Activated CD4-positive, alpha-beta T cell treated with anti-CD3 and anti-CD28 coated beads, Interleukin-2, amount 10 ng/mL, durations not matched to agents 7 days and 5 days (primary cell): ENCODE measurements at regions not wholly inside any gene's neighbourhood (a gene's known extent, or its start where the extent isn't known, plus 50 kb on each side); places are given as distances from the start of the nearest gene placed in this dataset.
"Not testable (repeated sequence)": the region's sequence is repeated elsewhere in the genome, so short reads cannot be mapped to it uniquely, and the experiment has no call there.

Experiments used
- CTCF ChIA-PET: fragments of 350-600 bp; sonication (Branson Sonifier 250); formaldehyde crosslinking; loops from one replicate; lab custom pipeline; 2021; ENCODE audit warnings: antibody characterized with exemption; lab: Charles Lee
- POLR2A ChIA-PET: fragments of 350-600 bp; sonication (Branson Sonifier 250); formaldehyde crosslinking; loops from one replicate; lab custom pipeline; 2021; ENCODE audit warnings: antibody characterized with exemption; lab: Charles Lee
- DNase-seq: peaks from one replicate; pipeline ENCODE4 v3.0.0-alpha.2; 2020
- H3K27ac Mint-ChIP-seq: one replicate; pipeline ENCODE4 v1.8.0; 2021; ENCODE audit warnings: mild to moderate bottlenecking, moderate library complexity, mixed read lengths
- H3K27me3 Mint-ChIP-seq: one replicate; pipeline ENCODE4 v1.8.0; 2021; ENCODE audit warnings: mixed read lengths
- H3K36me3 Mint-ChIP-seq: one replicate; pipeline ENCODE4 v1.8.0; 2021; ENCODE audit warnings: low read depth, mixed read lengths
- H3K4me1 Mint-ChIP-seq: one replicate; pipeline ENCODE4 v1.8.0; 2021; ENCODE audit warnings: mixed read lengths
- H3K4me3 Mint-ChIP-seq: one replicate; pipeline ENCODE4 v1.8.0; 2021; ENCODE audit warnings: mild to moderate bottlenecking, moderate library complexity, mixed read lengths
- H3K9me3 Mint-ChIP-seq: one replicate; pipeline ENCODE4 v1.8.0; 2021; ENCODE audit warnings: mixed read lengths

- ChIA-PET POLR2A (no interaction called here), CTCF (no interaction called here)
- Mint-ChIP-seq H3K36me3 (no peaks in the 10 kb centered on the region), H3K27me3 (peaks cover 25% of the 10 kb centered on the region), H3K4me3 (no peak overlapping the region), H3K4me1 (no peaks in the 10 kb centered on the region), H3K9me3 (no peaks in the 10 kb centered on the region), H3K27ac (no peak overlapping the region)
- DNase-seq = no peak
Observed at GRCh38 chr2:130289780-130290179, 52.9 kb upstream of the IMP4 start.

DNA sequence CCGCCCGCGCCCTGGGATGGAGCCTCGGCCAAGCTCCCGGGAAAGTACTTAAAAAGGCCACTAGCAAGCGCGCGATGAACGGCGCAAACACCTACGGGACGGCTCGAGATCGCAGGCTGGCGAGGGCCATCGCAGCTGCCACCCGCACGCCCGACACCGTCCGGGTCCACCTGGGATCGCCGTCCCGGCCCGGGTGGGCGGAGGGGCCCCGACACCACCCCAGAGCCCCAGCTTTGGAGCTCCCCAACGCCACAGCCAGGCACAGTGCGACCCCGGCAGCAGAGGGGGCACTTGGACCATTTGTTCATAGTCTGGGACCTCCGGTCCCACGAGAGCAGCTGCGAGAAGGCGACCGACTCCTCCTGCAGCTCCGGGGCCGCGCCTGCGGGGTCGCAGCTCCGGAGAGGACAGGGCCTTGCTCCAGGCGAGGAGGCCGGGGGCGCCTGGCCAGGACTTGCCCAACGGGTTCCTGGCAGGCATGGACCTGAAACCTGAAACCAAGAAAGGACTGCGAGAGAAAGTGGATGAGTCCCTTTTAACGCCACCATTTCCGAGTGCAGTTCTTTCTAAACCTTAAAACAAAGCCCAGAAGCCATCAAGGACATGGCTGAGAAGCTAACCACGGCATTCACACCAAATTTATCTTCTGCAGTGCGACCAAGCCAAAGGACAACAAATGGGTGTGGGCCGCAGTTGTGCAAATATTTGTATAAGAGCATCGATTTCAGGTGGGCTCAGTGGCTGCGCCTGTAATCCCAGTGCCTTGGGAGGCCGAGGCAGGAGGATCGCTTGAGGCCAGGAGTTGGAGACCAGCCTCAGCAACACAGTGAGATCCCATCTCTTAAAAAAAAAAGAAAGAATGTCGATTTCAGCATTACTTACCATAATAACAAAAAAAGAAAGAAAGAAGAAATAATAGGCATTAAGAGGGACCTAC, 54.0 kb upstream of the IMP4 start:
- CTCF ChIA-PET = interaction anchor here (0.6 kb wide), 1 partner anchor 33 kb away, joined by 3 read pairs; no protein-coding TSS in a partner anchor
- DNase-seq = no peak
- Mint-ChIP-seq H3K36me3 (no peaks in the 10 kb centered on the region), H3K4me1 (no peaks in the 10 kb centered on the region), H3K9me3 (no peaks in the 10 kb centered on the region), H3K4me3 (no peak overlapping the region), H3K27ac (no peak overlapping the region), H3K27me3 (peaks cover 15% of the 10 kb centered on the region)
- POLR2A ChIA-PET = no interaction called here

GRCh38 chr2:130287656-130288026, 55.1 kb upstream of the IMP4 start:
- Mint-ChIP-seq H3K9me3 (no peaks in the 10 kb centered on the region), H3K4me3 (no peak overlapping the region), H3K27me3 (peaks cover 8% of the 10 kb centered on the region), H3K4me1 (no peaks in the 10 kb centered on the region), H3K36me3 (no peaks in the 10 kb centered on the region), H3K27ac (no peak overlapping the region)
- DNase-seq = no peak
- CTCF ChIA-PET = no interaction called here
- POLR2A ChIA-PET = no interaction called here

DNA sequence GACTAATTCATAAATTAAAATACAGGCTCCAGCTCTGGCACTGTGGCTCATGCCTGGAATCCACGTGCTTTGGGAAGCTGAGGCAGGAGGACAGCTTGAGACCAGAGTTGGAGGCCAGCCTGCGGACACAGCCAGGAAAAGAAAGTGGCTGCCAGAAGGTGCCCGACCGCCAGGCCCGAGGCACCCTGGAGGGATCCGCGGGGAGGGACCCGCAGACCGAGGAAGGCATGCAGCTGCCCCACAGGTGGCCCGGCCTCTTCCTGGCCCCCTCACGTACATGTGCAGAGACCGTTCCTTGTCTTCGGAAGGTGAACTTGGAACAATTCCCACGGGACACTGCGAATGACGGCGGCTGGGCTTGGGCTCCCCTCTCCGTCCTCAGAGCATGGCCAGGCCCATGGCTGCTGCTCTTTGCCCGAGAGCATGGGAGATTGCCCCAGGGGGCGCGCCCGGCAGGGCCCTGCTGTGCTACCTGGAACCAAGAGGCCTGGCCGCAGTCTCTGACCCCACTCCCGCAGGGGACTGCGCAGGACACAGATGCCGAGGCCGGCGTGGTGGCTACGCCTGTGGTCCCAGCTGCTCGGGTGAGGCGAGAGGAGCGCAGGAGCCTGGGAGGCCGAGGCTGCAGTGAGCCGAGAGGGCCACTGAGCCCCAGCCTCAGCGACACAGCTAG, 55.6 kb upstream of the IMP4 start:
- no peak overlapping the region for H3K4me3 Mint-ChIP-seq
- POLR2A ChIA-PET = no interaction called here

GRCh38 chr2:130283341-130283869, 59.3 kb upstream of the IMP4 start:
- CTCF ChIA-PET, POLR2A ChIA-PET, H3K27me3 Mint-ChIP-seq, H3K4me1 Mint-ChIP-seq, H3K4me3 Mint-ChIP-seq, H3K9me3 Mint-ChIP-seq, H3K27ac Mint-ChIP-seq, DNase-seq, H3K36me3 Mint-ChIP-seq: not testable (repeated sequence)

More for the DNA sequence above, 55.6 kb upstream of the IMP4 start:
- Mint-ChIP-seq H3K36me3 (no peaks in the 10 kb centered on the region), H3K9me3 (no peaks in the 10 kb centered on the region), H3K27me3 (peaks cover 5% of the 10 kb centered on the region), H3K4me1 (no peaks in the 10 kb centered on the region), H3K27ac (no peak overlapping the region)
- no peak for DNase-seq
- CTCF ChIA-PET = no interaction called here

GRCh38 chr2:130279551-130279950, 63.1 kb upstream of the IMP4 start:
- H3K36me3 Mint-ChIP-seq, H3K9me3 Mint-ChIP-seq, CTCF ChIA-PET, H3K4me3 Mint-ChIP-seq, H3K4me1 Mint-ChIP-seq, H3K27me3 Mint-ChIP-seq, DNase-seq, POLR2A ChIA-PET, H3K27ac Mint-ChIP-seq: not testable (repeated sequence)

- H3K27me3 Mint-ChIP-seq, H3K4me1 Mint-ChIP-seq, H3K27ac Mint-ChIP-seq, POLR2A ChIA-PET, CTCF ChIA-PET, H3K36me3 Mint-ChIP-seq, H3K4me3 Mint-ChIP-seq, DNase-seq: not testable (repeated sequence)
- H3K9me3 Mint-ChIP-seq = peaks cover 10% of the 10 kb centered on the region
Observed at GRCh38 chr2:130268333-130268732, 70.1 kb upstream of the TUBA3E start.

DNA sequence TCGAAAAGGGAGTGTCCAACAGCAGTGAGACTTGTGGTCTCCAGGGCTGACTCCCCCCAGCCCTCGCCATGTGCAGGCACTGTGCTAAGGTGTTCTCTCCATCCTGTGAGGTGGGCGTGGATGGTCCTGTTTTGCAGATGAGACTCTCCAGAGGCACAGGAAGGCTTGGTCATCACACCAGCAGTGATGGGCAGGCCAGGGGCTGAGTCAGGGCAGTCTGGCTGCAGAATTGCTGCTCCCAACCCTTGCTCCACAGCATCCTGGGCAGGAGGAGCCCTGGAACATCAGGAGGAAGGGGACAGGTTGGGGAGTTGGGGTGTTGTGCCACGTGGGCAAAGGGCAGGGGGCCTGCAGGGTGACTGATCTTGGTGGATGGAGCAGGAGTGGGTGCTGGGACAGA, 69.3 kb upstream of the TUBA3E start:
- H3K4me1 Mint-ChIP-seq, H3K27ac Mint-ChIP-seq, H3K4me3 Mint-ChIP-seq, CTCF ChIA-PET, H3K27me3 Mint-ChIP-seq, POLR2A ChIA-PET, DNase-seq, H3K36me3 Mint-ChIP-seq: not testable (repeated sequence)
- peaks cover 10% of the 10 kb centered on the region for H3K9me3 Mint-ChIP-seq

- H3K36me3 Mint-ChIP-seq, H3K27me3 Mint-ChIP-seq, CTCF ChIA-PET, POLR2A ChIA-PET, H3K27ac Mint-ChIP-seq, H3K4me1 Mint-ChIP-seq, DNase-seq, H3K4me3 Mint-ChIP-seq: not testable (repeated sequence)
- H3K9me3 Mint-ChIP-seq = peaks cover 10% of the 10 kb centered on the region
Observed at GRCh38 chr2:130266836-130267235, 68.6 kb upstream of the TUBA3E start.

GRCh38 chr2:130265570-130266247, 67.5 kb upstream of the TUBA3E start:
- H3K9me3 Mint-ChIP-seq, DNase-seq, POLR2A ChIA-PET, H3K4me1 Mint-ChIP-seq, H3K27me3 Mint-ChIP-seq, CTCF ChIA-PET, H3K4me3 Mint-ChIP-seq, H3K27ac Mint-ChIP-seq, H3K36me3 Mint-ChIP-seq: not testable (repeated sequence)

- H3K9me3 Mint-ChIP-seq, H3K4me3 Mint-ChIP-seq, H3K4me1 Mint-ChIP-seq, DNase-seq, H3K36me3 Mint-ChIP-seq, POLR2A ChIA-PET, H3K27me3 Mint-ChIP-seq, H3K27ac Mint-ChIP-seq, CTCF ChIA-PET: not testable (repeated sequence)
Observed at GRCh38 chr2:130264901-130265320, 66.7 kb upstream of the TUBA3E start.

- Mint-ChIP-seq H3K9me3 (no peaks in the 10 kb centered on the region), H3K4me1 (no peaks in the 10 kb centered on the region), H3K27ac (no peak overlapping the region), H3K4me3 (no peak overlapping the region), H3K36me3 (no peaks in the 10 kb centered on the region), H3K27me3 (peaks cover 3% of the 10 kb centered on the region)
- POLR2A ChIA-PET = no interaction called here
- CTCF ChIA-PET = no interaction called here
- DNase-seq = no peak
Observed at GRCh38 chr2:130264501-130264900, 66.3 kb upstream of the TUBA3E start.

DNA sequence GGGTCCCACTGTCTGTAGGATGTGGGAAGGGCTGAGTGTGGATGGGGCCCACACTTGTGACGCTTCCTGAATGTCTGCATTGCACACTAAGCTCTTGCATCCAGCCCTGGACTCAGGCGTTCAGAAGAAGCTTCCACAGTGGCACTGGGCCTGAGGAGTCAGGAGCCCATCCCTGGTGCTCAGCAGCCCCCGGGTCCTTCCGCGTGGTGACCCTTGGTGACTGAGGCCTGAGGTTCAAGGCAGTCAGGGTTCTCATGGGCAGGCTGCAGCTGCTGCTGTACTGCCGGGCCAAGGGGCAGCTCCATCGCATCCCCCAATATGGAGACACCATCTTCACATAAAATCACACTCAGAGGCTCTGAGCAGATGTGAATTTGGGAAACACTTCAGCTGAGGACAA, 65.8 kb upstream of the TUBA3E start:
- H3K27me3 Mint-ChIP-seq = peaks cover 7% of the 10 kb centered on the region
- ChIA-PET CTCF (no interaction called here), POLR2A (no interaction called here)
- H3K4me1 Mint-ChIP-seq = no peaks in the 10 kb centered on the region
- no peak overlapping the region for H3K4me3 Mint-ChIP-seq
- H3K36me3 Mint-ChIP-seq = no peaks in the 10 kb centered on the region
- no peaks in the 10 kb centered on the region for H3K9me3 Mint-ChIP-seq
- DNase-seq = no peak
- no peak overlapping the region for H3K27ac Mint-ChIP-seq
